Superior temporal gyrus (tissue), 1 donor: ENCODE measurements at regions not wholly inside any gene's neighbourhood (a gene's known extent, or its start where the extent isn't known, plus 50 kb on each side); places are given as distances from the start of the nearest gene placed in this dataset.
A peak's percentile ranks its signal among the peaks of the same experiment; 100 is the strongest.

Experiments used
- DNase-seq: peaks from one replicate; pipeline ENCODE4 v3.0.0-alpha.2; 2016; ENCODE audit errors: extremely low spot score

DNA sequence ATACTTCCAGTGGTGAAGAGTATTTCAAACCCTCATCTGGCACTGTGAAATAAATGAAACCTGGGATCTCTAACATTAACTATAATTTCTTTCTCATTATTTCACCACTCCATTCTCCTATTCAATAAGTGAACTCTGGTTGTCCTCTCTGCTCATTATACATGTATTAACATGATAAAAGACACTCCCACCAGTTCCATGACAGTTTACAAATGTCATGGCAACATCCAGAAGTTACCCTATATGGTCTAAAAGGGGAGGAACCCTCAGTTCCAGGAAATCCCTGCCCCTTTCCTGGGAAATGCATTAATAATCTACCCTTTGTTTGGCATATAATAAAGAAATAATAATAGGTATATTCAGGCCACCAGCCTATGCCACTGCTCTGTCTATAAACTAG lies 62.7 kb upstream of the BRINP3 start:
- DNase-seq = no peak

GRCh38 chr1:190551638-190552037 lies 74.0 kb upstream of the BRINP3 start:
- DNase-seq = no peak

GRCh38 chr1:190560161-190560681 lies 82.6 kb upstream of the BRINP3 start:
- DNase-seq = no peak

GRCh38 chr1:190563230-190563629 lies 85.6 kb upstream of the BRINP3 start:
- no peak for DNase-seq

DNA sequence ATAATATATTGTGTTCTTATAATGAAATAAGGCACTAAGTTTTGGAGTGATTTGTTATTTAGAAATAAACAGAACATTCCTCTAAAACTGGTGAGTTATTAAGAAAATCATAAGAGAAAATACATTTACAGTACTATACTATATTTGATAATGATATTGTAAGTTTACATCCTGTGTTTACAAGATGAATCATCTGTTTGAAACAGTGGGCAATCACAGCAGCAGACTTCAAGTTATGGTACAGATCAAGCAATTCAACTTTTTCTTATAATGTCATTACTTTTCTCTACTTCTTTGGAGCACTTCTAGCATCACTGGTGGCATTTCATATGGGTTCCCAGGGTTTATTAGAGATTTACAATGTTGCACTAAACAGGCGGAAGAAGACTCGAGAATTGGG lies 86.5 kb upstream of the BRINP3 start:
- DNase-seq = no peak

- no peak for DNase-seq
These were observed 100.4 kb upstream of the BRINP3 start for GRCh38 chr1:190578017-190578416.

- no peak for DNase-seq
These were observed 100.9 kb upstream of the BRINP3 start for GRCh38 chr1:190578526-190578925.

DNA sequence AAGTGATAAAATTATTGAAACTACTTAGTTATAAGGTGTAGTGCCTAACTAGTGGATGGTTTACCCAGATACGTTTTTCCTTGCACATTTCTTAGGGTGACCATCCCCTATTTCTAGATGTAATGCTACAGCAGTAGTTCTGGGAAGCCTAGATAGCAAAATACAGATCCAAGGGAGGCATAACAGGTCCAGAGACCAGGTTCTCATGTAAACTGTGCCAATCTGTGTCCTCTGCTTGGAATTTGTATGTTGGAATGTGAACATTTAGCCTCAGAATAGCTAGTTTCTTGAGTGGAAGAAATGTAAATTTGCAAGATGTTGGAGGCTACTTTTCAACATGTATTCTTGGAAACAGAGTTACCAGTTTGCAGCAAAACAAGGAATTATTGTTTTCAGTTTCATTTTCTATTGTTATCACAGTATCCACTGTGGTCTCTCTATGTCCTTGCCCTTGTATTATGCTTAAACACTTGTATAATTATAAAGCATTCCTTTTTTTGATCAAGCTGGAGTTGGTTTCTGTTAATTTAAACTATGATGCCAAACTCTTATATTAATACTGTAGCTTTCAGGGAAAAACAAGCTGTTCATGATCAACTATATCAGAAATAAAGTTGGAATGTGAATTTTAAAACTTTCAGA lies 102.0 kb upstream of the BRINP3 start:
- DNase-seq = peak; percentile 21

DNA sequence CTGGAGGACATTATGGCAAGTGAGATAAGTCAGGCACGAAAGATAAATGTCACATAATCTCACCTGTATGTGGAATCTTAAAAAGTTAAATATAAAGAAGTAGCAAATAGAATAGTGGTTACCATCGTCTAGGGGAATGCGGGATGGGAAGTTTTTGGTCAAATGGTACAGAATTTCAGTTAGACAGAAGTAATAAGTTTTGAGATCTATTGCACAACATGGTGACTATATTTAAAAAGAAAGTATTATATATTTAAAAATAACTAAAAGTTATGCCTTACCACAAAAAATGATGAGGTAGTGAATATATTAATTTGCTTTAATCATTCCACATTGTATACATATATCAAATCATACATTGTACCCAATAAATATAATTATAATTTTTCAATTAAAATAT lies 106.2 kb upstream of the BRINP3 start:
- DNase-seq = no peak

DNA sequence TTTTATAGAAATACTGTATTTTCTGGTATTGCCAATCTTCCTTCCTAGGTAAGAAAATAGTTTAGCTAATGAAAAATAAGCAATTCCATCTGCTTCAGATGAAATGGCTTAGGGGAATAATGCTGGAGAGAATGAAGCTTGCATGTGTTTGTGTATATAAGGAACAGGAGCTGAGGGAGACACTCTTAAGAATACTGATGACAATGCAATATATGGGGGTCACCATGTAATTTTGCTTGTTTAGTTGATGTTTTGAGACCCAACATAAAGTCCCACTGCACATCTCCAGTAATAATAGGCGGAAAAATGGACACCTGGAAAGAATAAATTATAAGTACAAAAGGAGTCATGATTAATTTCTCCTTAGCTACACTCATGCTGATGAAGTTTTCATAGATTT lies 110.8 kb upstream of the BRINP3 start:
- DNase-seq = no peak

- no peak for DNase-seq
These were observed 117.8 kb upstream of the BRINP3 start for GRCh38 chr1:190595438-190595837.

DNA sequence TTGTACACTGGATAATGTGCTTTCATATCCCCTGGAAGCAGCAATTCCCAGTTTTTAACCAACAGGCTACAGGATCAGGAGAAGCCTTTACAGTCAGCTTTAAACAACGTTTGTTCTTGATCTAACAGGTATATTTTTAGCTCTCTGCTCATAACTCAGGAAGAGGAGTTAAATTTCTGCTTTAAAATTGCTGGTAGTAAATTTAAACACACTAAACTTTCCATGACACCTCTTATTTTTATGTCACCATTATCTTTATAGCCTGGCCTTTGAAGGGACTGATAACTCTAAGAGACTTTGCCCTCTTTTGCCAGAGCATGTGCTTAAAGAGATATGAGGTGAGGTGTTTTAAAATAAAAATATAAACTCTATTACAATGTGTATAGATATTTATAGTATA lies 119.6 kb upstream of the BRINP3 start:
- no peak for DNase-seq

- no peak for DNase-seq
These were observed 122.0 kb upstream of the BRINP3 start for GRCh38 chr1:190599670-190600069.

DNA sequence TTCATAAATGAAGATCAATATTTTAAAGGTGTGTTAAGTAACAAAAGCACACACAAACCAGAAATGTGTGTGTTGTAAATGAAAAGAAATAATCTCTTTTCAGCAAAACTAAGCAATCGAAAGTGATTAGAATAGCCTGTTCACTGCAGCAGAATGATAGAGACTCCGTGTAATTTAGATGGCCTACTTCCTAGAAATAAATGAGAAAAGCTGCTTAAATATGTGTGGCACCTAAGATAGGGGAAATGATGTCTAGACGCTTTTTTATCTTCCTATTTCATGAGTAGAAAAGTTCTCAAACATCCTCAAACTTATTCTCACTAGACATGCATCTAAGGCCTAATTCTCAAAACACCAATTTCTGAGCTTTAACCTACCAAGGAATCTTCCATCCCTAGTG lies 124.7 kb upstream of the BRINP3 start:
- DNase-seq = no peak

DNA sequence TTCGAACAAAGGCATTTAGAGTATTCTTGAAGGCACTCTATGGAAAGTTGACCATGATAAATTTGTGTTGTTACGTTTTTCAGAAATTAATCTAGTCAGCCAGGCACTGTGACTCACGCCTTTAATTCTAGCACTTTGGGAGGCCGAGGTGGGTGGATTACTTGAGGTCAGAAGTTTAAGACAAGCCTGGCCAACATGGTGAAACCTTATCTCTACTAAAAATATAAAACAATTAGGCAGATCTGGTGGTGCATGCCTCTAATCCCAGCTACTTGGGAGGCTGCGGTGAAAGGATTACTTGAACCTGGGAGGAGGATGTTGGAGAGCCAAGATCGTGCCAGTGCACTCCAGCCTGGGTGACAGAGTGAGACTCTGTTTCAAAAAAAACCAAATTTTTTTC lies 130.6 kb upstream of the BRINP3 start:
- no peak for DNase-seq

GRCh38 chr1:190615818-190616217 lies 138.2 kb upstream of the BRINP3 start:
- DNase-seq = no peak

DNA sequence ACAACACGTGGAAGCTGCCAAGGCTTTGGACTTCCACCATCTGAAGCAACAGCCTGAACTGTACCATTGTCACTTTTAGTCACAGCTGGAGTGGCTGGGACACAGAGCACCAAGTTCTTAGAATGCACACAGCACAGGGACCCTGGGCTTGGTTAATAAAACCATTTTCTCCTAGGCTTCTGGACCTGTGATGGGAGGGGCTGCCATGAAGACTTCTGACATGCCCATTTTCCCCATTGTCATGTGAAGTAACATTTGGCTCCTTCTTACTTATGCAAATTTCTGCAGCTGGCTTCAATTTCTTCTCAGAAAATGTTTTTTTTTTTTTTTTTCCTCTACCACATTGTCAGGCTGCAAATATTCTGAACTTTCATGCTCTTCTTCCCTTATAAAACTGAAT lies 138.6 kb upstream of the BRINP3 start:
- no peak for DNase-seq

GRCh38 chr1:190619724-190620123 lies 142.1 kb upstream of the BRINP3 start:
- no peak for DNase-seq

GRCh38 chr1:190633488-190633887 lies 155.8 kb upstream of the BRINP3 start:
- no peak for DNase-seq

GRCh38 chr1:190634134-190634533 lies 156.5 kb upstream of the BRINP3 start:
- DNase-seq = no peak

GRCh38 chr1:190649553-190649952 lies 171.9 kb upstream of the BRINP3 start:
- DNase-seq = no peak

GRCh38 chr1:190658907-190659306 lies 181.2 kb upstream of the BRINP3 start:
- no peak for DNase-seq

DNA sequence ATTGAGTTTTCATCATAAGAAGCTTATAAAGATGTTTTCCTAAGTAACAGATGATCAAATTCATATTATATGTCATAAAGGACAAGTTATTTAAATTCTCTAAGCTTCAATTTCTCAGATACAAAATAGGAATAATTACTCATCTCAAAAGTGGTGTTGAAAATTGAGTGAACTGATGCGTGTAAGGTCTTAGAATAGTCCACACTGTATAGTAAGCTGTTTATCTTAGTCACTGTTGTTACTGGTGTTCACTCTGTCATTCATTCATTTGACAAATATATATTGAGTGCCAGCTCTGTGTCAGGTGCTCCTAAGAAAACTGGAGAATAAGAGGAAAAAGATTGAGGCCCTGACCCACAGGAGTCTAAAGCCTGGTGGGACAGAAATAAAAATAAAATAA lies 186.3 kb upstream of the BRINP3 start:
- no peak for DNase-seq

DNA sequence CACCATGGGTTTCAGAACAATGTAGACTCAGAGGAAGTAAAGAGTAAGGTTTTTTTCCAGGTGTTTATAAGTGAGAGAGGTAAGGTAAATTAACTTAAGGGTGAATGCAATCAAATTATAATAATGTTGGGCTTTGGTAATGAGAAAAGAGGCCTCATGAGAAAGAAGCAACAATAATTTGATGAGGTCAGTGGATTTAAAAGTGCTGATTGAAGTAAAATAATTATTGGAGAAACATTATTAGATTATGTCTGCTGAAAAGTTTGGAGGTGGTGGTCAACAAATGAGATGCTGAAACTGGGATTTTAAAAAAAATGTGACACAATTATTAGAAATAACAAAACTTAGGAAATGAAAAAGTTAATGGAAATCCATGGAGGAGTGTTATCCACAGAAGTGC lies 187.4 kb upstream of the BRINP3 start:
- DNase-seq = no peak
